Brain microvascular endothelial cell (primary cell): ENCODE measurements at regions not wholly inside any gene's neighbourhood (a gene's known extent, or its start where the extent isn't known, plus 50 kb on each side); places are given as distances from the start of the nearest gene placed in this dataset.
A peak's percentile ranks its signal among the peaks of the same experiment; 100 is the strongest.

ENCODE experiments used
- DNase-seq: peaks from one replicate; pipeline ENCODE4 v3.0.0-alpha.2; 2020
- H3K27ac ChIP-seq: fragments of 250-450 bp; sonication (Bioruptor Pico); 2 replicates; pipeline ENCODE4 v1.5.1; 2020; ENCODE audit warnings: mild to moderate bottlenecking, moderate library complexity
- H3K27me3 ChIP-seq: fragments of 250-450 bp; sonication (Bioruptor Pico); replicated peaks from 2 replicates; pipeline ENCODE4 v1.5.1; 2020; ENCODE audit warnings: mild to moderate bottlenecking
- H3K36me3 ChIP-seq: fragments of 250-450 bp; sonication (Bioruptor Pico); replicated peaks from 2 replicates; pipeline ENCODE4 v1.5.1; 2020; ENCODE audit warnings: mild to moderate bottlenecking
- H3K4me3 ChIP-seq: 2 replicates; pipeline ENCODE4 v1.5.1; 2011; ENCODE audit warnings: low read depth, mild to moderate bottlenecking, control low read depth, low read length, moderate library complexity
- CTCF ChIP-seq: IDR thresholded peaks from 2 replicates; pipeline ENCODE4 v1.5.1; 2011; ENCODE audit warnings: low read depth, mild to moderate bottlenecking, moderate library complexity, low read length, control low read depth, inconsistent platforms; ENCODE audit errors: missing control alignments
- in situ Hi-C: cut with HindIII; loops from 2 replicates; pipeline ENCODE4 v1.10.0; 2017; ENCODE audit warnings: low sequenced_read_pairs, low pct_ligation_motif_present

- no peaks in the 10 kb centered on the region for H3K36me3 ChIP-seq
- in situ Hi-C loops: no loop called here
- no peak for DNase-seq
- H3K27ac ChIP-seq: no peak overlapping the region
- no peak for TF ChIP-seq CTCF
- H3K27me3 ChIP-seq: no peaks in the 10 kb centered on the region
- H3K4me3 ChIP-seq: no peak overlapping the region
Measured at GRCh38 chr13:109568339-109568818, 218.0 kb downstream of the IRS2 start.

GRCh38 chr13:109567315-109567714 lies 219.1 kb downstream of the IRS2 start:
- in situ Hi-C loops: no loop called here
- DNase-seq: no peak
- Histone ChIP-seq H3K27ac (no peak overlapping the region), H3K4me3 (no peak overlapping the region), H3K27me3 (no peaks in the 10 kb centered on the region), H3K36me3 (no peaks in the 10 kb centered on the region)
- TF ChIP-seq CTCF: peak; percentile 34

- in situ Hi-C loops: no loop called here
- TF ChIP-seq CTCF: no peak
- no peak overlapping the region for H3K4me3 ChIP-seq
- H3K36me3 ChIP-seq: no peaks in the 10 kb centered on the region
- no peak for DNase-seq
- no peak overlapping the region for H3K27ac ChIP-seq
- H3K27me3 ChIP-seq: no peaks in the 10 kb centered on the region
Measured at GRCh38 chr13:109565877-109566276, 220.5 kb downstream of the IRS2 start.

- H3K27me3 ChIP-seq: no peaks in the 10 kb centered on the region
- DNase-seq: no peak
- no peak overlapping the region for H3K4me3 ChIP-seq
- no peaks in the 10 kb centered on the region for H3K36me3 ChIP-seq
- TF ChIP-seq CTCF: no peak
- in situ Hi-C loops: no loop called here
- H3K27ac ChIP-seq: no peak overlapping the region
Measured at GRCh38 chr13:109548374-109548773, 238.0 kb downstream of the IRS2 start.

GRCh38 chr13:109547942-109548341 lies 238.4 kb downstream of the IRS2 start:
- no peak overlapping the region for H3K27ac ChIP-seq
- in situ Hi-C loops: no loop called here
- no peaks in the 10 kb centered on the region for H3K36me3 ChIP-seq
- no peak for DNase-seq
- H3K27me3 ChIP-seq: no peaks in the 10 kb centered on the region
- no peak overlapping the region for H3K4me3 ChIP-seq
- TF ChIP-seq CTCF: no peak

GRCh38 chr13:109545931-109546330 lies 240.5 kb downstream of the IRS2 start:
- no peak for TF ChIP-seq CTCF
- in situ Hi-C loops: no loop called here
- no peak for DNase-seq
- H3K36me3 ChIP-seq: no peaks in the 10 kb centered on the region
- no peak overlapping the region for H3K27ac ChIP-seq
- no peaks in the 10 kb centered on the region for H3K27me3 ChIP-seq
- H3K4me3 ChIP-seq: no peak overlapping the region
